H1 (cell line): ENCODE measurements at regions not wholly inside any gene's neighbourhood (a gene's known extent, or its start where the extent isn't known, plus 50 kb on each side); places are given as distances from the start of the nearest gene placed in this dataset.

ENCODE experiments used
- CTCF ChIP-seq, 3 experiments: IDR thresholded peaks; 1 replicate in 2 of 3; 2 replicates in 1 of 3; pipeline versions ENCODE4 v1.5.1 to v1.6.1; 2011; ENCODE audit warnings: low read length in 3 of 3, mild to moderate bottlenecking in 3 of 3, inconsistent platforms in 2 of 3, low read depth in 1 of 3, moderate library complexity in 1 of 3; ENCODE audit not compliant: insufficient read depth in 1 of 3; ENCODE audit errors: control extremely low read depth in 1 of 3
- EP300 ChIP-seq, 2 experiments: IDR thresholded peaks; 1 replicate in 1 of 2; 2 replicates in 1 of 2; pipeline ENCODE4 v1.6.1; 2011 to 2012; ENCODE audit warnings: low read depth in 2 of 2, low read length in 2 of 2, mild to moderate bottlenecking in 2 of 2, borderline replicate concordance in 1 of 2, inconsistent platforms in 1 of 2, moderate library complexity in 1 of 2
- HDAC2 ChIP-seq, 2 experiments: fragments of 300-600 bp in 1 of 2; sonication (generic) in 1 of 2; IDR thresholded peaks; 2 replicates each; pipeline ENCODE4 v1.6.1; 2011 to 2012; ENCODE audit warnings: low read depth in 2 of 2, low read length in 2 of 2, mild to moderate bottlenecking in 2 of 2, moderate library complexity in 2 of 2, borderline replicate concordance in 1 of 2, inconsistent platforms in 1 of 2
- NRF1 ChIP-seq: IDR thresholded peaks from 2 replicates; pipeline ENCODE4 v1.6.1; 2011; ENCODE audit warnings: mild to moderate bottlenecking, low read depth, low read length, improper control_type of control experiment
- RBBP5 ChIP-seq: IDR thresholded peaks from 2 replicates; pipeline ENCODE4 v1.7.1; 2012; ENCODE audit warnings: low read depth, mild to moderate bottlenecking, inconsistent platforms, low read length, moderate library complexity, borderline replicate concordance
- RFX5 ChIP-seq: IDR thresholded peaks from 2 replicates; pipeline ENCODE4 v1.6.1; 2011; ENCODE audit warnings: low read depth, low read length, improper control_type of control experiment, borderline replicate concordance
- SIN3A ChIP-seq, 2 experiments: IDR thresholded peaks in 1 of 2; conservative IDR thresholded peaks in 1 of 2; 2 replicates each; pipeline ENCODE4 v1.6.1; 2011 to 2012; ENCODE audit warnings: low read length in 2 of 2, improper control_type of control experiment in 1 of 2, low read depth in 1 of 2, mild to moderate bottlenecking in 1 of 2

- TF ChIP-seq CTCF (IDR thresholded peaks at IDR 0.05; ENCODE audit: control extremely low read depth in 1 of 3, insufficient read depth in 1 of 3, low read depth in 1 of 3, low read length in 3 of 3) (no peak), HDAC2 (IDR thresholded peaks at IDR 0.05; ENCODE audit: borderline replicate concordance in 1 of 2, low read depth in 2 of 2, low read length in 2 of 2) (no peak), EP300 (IDR thresholded peaks at IDR 0.05; ENCODE audit: borderline replicate concordance in 1 of 2, low read depth in 2 of 2, low read length in 2 of 2) (no peak), RBBP5 (no peak), NRF1 (no peak), SIN3A (conservative IDR thresholded peaks at IDR 0.05 in 1 of 2, IDR thresholded peaks at IDR 0.05 in 1 of 2; ENCODE audit: low read depth in 1 of 2, low read length in 2 of 2) (no peak), RFX5 (no peak)
- TF ChIP-seq, all 59 proteins: peak for 0
Measured at GRCh38 chr2:238502088-238502810, 75.5 kb downstream of the ASB1 start (continued).
